GM19099 (cell line): ENCODE measurements at regions not wholly inside any gene's neighbourhood (a gene's known extent, or its start where the extent isn't known, plus 50 kb on each side); places are given as distances from the start of the nearest gene placed in this dataset.

Source experiments
- POLR2A ChIP-seq: IDR thresholded peaks from 3 replicates; pipeline ENCODE4 v1.6.1; 2011; ENCODE audit warnings: low read depth; ENCODE audit not compliant: insufficient read length; ENCODE audit errors: extremely low read depth

DNA sequence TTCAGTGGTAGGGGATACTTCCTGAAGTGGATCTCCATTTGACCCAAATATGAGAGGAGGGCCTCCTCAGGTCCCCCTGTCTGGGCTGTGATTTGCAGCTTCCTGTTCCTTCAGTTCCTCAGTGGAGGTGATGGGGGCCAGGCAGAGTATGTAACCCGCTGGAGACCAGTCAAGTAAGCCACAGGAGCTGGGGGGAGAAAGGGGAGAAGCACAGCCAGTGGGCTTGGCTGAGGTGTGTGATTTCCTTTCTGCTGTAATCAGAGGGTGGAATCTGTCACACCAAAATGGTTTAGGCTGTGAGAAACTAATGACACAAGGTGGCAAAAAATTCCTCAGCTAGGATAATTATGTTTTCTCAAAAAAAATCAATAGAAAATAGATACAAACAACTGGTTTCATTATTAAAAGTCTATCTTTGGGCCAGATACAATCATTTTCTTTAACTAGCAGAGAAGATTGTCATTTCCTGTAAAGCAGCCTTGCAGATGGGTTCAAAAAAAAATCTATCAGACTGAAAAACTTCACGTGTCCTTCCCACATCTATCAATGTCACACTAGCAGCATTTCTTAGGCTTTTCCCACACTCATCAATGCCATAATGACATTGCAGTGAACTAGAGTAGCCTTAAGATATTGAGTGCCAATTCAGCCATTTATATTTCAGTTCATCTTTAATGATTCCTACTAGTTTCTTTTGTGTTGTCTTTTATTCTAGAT, 1660.3 kb downstream of the EFNB2 start:
- TF ChIP-seq POLR2A, result no peak

DNA sequence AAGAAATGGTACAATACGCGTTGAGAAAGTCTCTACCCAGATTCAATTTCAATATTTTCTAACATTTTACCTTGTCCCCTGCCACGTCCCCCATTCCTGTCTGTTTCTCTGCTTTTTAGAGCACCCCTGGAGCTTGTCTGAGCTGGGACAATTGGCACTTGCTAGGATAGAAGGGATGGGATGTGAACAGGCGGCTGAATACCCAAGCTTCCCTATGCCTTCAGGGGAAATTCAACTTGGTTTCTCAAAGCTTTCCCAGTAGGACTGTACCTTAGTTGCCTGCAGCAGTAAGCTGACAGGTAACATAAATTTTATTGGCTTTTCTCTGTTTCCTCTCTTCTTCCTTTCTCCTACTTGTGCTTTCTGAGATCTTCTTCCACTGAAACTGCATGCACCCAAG, 1663.3 kb downstream of the EFNB2 start:
- TF ChIP-seq POLR2A, result no peak

DNA sequence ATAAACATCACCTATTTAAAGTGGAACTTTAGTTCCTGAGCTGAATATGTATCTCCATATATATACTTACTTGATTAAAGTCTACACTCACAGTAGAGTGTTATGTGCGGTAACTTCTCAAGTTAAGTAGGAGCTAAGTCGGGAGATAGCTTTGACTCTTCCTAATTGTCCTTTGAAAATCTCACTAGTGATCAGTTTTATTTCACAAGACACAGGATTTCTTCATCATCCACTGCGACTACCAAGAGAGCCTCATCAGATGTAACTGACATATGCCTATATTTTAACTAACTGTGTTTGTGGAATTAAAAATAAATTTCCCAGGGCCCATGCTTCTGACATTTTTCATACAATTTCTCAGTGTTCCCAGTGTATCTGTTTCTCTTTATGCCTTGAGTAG, 1664.0 kb downstream of the EFNB2 start:
- TF ChIP-seq POLR2A, result no peak

DNA sequence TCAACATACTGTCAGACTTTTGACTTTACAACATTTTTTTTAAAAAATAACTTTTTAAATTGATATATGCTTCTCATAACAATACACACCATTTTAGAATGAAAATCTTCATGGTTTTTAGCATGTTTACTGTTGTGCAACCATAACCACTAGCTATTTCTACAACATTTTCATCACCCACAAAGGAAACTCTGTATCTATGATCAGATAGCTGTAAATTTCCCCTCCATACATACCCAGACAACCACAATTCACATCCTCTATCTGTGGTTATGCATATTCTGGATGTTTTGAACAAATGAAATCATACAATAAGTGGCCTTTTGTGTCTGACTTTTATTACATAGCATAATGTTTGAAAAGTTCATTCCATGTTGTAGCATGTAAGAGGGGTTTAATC, 1666.0 kb downstream of the EFNB2 start:
- TF ChIP-seq POLR2A, result no peak

DNA sequence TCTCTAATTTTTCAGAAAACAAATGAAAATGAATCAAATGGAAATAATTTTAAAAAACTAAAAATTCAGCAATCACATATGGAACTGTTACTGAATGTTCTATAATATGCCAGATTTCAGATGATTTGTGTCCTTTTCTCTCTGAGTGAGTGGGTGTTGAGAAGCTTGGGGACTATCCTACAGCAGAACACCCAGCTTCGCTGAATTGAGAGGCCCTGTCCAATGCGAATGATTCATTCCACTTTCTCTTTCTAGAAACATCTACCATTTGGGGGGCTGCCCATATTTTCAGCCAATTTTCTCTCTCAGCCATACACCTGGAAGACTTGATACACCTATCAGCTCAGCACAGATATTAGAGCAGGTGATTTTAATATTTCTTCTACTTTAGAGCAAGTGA, 1666.7 kb downstream of the EFNB2 start:
- no peak for TF ChIP-seq POLR2A

DNA sequence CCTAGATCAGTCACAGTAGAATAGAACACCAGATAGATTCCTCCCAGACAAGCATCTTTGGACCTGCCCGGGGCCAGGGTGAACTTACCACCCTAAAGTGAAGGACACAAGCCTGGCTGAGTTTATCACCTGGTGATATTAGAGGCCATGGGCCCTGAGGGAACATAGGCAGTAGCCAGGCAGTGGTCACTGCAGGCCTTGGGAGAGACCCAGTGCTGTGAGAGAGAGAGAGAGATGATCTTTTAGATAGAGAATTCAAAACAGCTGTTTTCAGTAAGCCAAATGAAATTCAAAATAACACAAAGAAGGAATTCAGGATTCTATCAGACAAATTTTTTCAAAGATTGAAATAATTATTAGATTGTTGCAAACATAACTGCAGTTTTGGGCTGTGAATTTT, 1679.9 kb downstream of the EFNB2 start:
- no peak for TF ChIP-seq POLR2A

DNA sequence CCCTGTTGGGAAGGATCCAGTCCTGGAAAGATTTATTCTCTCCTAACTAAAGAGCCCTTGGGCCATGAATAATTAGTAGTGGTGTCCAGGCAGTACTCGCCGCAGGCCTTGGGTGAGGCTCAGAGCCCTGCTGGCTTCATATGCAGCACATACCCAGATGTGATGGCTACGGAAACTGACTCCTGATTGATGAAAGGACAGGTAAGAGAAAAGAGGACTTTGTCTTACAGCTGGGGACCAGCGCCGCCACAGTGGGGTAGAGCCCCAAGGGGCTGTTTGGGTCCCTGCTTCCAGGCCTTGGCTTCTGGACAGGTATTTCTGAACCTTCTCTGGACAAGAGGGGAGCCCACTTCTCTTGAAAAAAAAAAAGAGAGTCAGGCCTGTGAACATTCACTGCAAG, 1680.8 kb downstream of the EFNB2 start:
- TF ChIP-seq POLR2A, result no peak

DNA sequence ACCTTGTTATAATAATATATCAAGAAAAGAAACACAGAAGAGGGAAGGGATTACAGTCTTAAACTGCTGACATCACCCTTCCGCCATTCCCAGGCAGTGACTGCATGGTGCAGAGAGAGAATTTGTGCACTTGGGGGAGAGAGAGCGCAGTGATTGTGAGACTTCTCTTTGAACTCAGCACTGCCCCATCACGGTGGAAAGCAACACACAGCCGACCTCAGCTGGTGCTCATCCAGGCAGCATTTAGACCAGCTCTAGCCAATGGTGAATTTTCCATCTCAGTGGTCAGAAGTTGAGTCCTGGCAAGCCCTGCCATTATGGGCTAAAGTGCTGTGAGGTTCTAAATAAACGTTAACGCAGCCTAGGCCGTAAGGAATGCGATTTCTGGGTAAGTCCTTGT, 1681.5 kb downstream of the EFNB2 start:
- no peak for TF ChIP-seq POLR2A

DNA sequence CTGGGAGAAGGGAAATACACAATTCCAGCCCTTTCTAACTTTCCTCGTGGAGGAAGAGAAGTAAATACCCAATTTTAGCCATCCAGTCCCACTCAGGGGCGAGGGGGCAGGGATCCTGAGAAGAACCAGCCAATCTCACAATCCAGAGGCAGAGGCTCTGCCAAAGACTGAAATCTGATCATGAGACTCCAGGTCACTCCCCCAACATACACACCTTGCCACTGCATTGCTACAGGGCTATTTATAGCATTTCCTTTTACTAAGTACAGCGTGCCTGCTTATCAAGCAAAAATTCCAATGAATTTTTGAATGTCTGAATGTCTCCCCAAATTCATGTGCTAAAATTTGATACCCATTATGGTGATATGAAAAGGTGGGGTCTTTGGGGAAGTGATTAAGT, 1687.5 kb downstream of the EFNB2 start:
- no peak for TF ChIP-seq POLR2A

DNA sequence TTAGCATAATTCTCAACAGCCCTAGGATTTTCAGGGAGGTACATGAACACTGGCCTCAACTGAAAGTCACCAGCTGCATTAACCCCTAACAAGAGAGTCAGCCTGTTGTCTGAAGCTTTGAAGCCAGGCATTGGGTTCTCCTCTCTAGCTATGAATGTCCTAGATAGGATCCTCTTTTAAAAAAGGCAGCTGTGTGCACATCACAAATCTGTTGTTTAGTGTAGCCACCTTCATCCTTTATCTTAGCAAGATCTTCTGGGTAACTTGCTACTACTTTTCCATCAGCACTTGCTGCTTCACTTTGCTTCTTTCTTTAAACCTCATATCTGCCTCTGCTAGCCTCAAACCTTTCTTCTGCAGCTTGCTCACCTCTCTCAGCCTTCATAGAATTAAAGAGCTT, 1692.1 kb downstream of the EFNB2 start:
- no peak for TF ChIP-seq POLR2A

DNA sequence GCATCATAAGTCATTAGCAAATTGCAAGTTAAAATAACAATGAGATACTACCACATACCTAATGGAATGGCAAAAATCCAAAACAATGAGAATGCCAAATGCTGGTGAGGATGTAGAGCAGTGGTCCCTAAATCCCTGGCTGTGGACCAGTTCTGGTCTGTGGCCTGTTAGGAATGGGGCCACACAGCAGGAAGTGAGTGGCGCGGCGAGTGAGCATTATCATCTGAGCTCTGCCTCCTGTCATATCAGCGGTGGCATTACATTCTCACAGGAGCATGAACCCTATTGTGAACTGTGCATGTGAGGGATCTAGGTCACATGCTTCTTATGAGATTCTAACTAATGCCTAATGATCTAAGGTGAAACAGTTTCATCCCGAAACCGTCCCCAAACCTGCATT, 1694.4 kb downstream of the EFNB2 start:
- no peak for TF ChIP-seq POLR2A

DNA sequence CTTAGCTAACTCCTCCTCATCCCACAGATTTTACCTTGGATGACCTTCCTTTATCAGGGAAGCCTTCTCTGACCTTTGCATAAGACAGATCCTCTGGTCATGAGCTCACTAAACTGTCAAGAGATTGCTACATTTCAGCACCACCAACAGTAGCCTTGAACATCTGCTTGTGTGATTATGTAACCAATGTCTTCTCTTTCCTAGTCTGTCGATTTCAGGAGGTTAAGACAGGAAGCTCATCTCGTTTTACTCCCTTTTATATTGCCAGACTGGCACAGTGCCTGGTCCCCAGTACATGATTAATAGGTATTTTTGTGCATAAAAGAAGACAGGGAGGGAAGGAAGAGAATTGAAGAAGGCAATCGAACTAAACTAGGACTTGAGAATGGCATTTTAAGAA, 1697.7 kb downstream of the EFNB2 start:
- no peak for TF ChIP-seq POLR2A

DNA sequence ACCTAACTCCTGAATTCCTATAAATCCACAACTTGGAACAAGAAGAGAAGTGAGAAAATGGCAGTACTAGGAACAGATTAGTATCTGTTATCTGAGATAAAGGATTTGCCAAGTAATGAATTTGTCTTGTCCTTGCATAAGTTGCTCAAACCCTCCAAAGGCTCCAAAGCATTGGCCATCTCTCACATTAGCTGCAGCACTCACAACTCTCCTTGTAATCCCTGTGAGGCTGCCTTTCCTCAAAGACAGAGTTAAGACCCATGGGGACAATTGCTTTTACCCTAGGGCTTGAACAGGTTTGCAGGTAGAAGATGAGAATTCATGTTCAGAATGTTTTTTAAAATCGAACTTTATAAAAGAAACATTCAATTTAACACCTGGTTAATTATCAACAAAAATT, 1702.2 kb downstream of the EFNB2 start:
- TF ChIP-seq POLR2A, result no peak

DNA sequence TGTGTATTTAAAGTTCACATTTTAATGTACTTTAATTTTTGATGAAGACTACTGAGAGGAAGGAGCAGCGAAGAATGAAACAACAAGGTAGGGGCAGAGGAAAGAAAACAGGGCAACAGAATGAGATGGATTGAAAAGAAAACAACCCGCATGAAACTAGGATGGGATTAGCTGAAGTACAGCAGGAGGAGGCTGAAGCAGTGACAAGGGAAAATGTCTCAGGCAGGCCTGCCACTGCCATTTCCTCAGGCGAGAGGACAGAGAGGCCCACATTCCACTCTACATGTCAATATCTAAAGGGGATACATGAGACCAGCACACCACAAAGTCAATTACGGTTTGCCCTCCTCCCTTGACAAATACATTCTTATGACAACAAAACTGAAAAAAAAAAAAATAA, 1703.2 kb downstream of the EFNB2 start:
- no peak for TF ChIP-seq POLR2A

DNA sequence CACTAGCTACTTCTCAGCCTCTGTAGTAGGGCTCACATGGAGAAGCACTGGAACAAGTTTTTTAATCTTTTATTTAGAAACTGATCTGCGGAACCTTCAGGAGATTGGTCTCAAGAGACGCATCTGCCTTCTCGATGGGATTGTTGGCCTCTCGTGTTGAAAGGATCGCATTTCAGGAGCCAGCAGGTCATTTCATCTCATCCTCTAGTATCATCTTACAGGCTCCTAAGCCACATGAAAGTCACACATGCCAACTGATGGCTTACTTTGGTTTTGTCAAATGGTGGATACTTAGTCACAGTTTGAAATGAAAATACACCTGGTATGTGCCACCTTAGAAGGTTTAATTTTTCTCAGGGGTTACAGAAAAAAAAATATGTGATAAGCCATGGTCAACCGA, 1703.6 kb downstream of the EFNB2 start:
- no peak for TF ChIP-seq POLR2A

DNA sequence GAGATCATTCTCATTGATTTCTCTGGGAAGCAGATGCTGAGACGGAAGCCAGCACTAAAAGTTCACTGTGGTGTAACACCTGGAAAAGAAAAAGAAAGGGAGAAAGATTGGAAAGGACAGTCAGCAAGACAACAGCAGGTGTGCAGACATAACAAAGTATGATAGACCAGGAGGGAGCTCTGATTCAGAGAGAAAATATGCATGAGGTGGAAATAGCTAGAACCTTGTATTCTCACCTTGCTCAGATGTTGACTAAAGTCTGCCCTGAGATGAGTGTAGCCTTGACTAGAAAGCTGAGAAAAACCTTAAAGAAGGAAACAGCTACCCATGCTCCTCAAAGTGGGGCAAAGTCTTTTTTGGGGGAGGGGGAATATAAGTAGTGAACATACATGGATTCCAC, 1711.8 kb downstream of the EFNB2 start:
- no peak for TF ChIP-seq POLR2A

DNA sequence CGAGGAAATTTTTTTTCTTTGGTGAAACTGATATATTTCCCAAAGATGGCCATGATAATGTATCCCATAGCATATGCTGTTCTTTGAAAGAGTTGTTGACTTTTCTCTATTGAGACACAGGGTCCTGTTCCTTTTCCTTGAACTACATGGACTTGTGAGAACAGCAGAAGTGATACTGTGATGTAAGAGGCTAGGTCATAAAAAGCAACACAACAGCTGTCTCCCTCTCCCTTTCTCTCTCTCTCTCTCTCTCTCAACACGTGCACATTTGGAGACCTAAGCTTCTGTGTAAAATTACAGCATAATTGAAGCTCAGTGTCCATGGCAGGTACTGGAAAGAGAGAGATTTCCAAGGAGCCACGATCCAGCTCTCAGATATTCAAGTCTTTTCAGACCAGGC, 1712.4 kb downstream of the EFNB2 start:
- no peak for TF ChIP-seq POLR2A

DNA sequence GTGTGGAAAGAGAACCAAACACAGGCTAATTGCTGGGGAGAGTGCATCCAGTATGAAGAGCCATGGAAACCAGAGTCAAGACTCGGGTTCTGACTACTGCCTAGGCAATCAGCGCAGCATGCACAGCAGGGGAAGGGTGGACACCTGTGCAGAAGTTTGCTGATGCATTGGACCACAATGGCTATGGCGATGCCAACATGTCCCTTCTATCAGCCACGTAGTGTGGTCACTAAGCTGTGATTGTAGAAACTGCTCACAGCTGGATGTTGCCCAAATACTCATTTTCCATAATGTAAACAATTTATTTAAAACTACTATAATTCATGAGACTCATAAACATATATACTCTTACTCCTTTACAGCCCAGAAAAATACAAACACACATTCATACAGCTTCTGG, 1718.2 kb downstream of the EFNB2 start:
- no peak for TF ChIP-seq POLR2A

DNA sequence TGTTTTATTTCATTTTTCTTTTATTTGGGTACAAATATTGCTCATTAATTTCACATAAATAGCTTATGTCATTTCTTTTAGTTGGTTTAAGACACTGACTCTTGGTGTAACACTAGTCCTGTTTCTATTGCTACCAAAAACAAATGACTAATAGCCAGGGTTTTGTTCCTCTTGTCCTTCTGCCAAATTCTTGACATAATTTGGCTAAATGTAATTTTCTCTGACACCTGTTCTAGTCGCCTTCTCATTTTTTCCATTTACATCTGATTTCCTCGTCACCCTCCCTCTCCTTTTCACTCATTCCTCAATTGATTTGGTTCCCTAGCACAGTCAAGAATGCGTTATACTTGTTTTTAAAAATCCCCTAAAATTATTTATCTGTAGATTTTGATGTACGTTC, 1718.7 kb downstream of the EFNB2 start:
- no peak for TF ChIP-seq POLR2A
